ENCODE measurements at regions not wholly inside any gene's neighbourhood (a gene's known extent, or its start where the extent isn't known, plus 50 kb on each side); places are given as distances from the start of the nearest gene placed in this dataset.
"Not testable (repeated sequence)": the region's sequence is repeated elsewhere in the genome, so short reads cannot be mapped to it uniquely, and the experiment has no call there.

DNA sequence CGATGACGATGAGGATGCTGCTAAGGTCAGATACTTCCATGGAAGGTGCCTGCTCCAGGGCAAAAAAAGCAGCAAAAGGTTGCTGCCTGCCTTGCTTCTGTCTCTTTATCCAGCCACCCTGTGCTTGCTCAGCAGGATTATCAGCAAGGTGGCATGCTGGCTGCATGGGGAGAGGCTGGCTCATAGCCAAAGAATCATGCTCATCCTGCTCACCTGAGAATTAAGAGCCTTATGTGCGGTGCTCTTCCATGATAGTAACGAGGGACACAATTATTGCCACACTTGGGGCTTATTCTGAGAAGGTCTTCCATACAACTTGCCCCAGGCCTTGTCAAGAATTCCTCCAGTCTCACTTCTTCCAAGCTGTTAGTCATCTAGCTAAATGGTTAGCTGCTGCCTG, 60.4 kb upstream of the SEC11C start:
- Histone ChIP-seq H3K4me1 (ENCODE audit: control insufficient read depth in 4 of 4, insufficient read depth in 4 of 4, low read length in 3 of 4) (no peaks in the 10 kb centered on the region), H3K27me3 (ENCODE audit: control insufficient read depth in 4 of 4, insufficient read depth in 4 of 4, low read length in 3 of 4) (peaks cover 0 to 2% (median 0%) of the 10 kb centered on the region in 4 donors), H3K36me3 (ENCODE audit: control insufficient read depth in 4 of 4, insufficient read depth in 3 of 4, low read depth in 1 of 4, low read length in 3 of 4) (no peaks in the 10 kb centered on the region), H3K9me3 (ENCODE audit: control insufficient read depth in 4 of 4, low read length in 3 of 4) (no peaks in the 10 kb centered on the region), H3K9ac (ENCODE audit: low read depth in 1 of 2, low read length in 2 of 2) (no peak overlapping the region), H3K4me3 (ENCODE audit: low read depth in 1 of 3, low read length in 3 of 3) (no peak overlapping the region), H3K27ac (ENCODE audit: low read depth in 1 of 2, low read length in 2 of 2) (no peak overlapping the region)
- DNase-seq (ENCODE audit: low spot score), result no peak
- TF ChIP-seq TAF1 (conservative IDR thresholded peaks at IDR 0.05) (no peak), HNF4G (IDR thresholded peaks at IDR 0.05) (no peak), JUND (IDR thresholded peaks at IDR 0.05) (no peak), REST (IDR thresholded peaks at IDR 0.05) (no peak), MAX (IDR thresholded peaks at IDR 0.05) (no peak), NR2F2 (IDR thresholded peaks at IDR 0.05) (no peak), HNF4A (conservative IDR thresholded peaks at IDR 0.05) (no peak), GABPA (IDR thresholded peaks at IDR 0.05 in 1 of 2, conservative IDR thresholded peaks at IDR 0.05 in 1 of 2) (no peak)
- TF ChIP-seq, protein P1, sequence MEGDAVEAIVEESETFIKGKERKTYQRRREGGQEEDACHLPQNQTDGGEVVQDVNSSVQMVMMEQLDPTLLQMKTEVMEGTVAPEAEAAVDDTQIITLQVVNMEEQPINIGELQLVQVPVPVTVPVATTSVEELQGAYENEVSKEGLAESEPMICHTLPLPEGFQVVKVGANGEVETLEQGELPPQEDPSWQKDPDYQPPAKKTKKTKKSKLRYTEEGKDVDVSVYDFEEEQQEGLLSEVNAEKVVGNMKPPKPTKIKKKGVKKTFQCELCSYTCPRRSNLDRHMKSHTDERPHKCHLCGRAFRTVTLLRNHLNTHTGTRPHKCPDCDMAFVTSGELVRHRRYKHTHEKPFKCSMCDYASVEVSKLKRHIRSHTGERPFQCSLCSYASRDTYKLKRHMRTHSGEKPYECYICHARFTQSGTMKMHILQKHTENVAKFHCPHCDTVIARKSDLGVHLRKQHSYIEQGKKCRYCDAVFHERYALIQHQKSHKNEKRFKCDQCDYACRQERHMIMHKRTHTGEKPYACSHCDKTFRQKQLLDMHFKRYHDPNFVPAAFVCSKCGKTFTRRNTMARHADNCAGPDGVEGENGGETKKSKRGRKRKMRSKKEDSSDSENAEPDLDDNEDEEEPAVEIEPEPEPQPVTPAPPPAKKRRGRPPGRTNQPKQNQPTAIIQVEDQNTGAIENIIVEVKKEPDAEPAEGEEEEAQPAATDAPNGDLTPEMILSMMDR (IDR thresholded peaks at IDR 0.05; ENCODE audit: low read depth, low read length, missing input control), result no peak
- TF ChIP-seq, protein P2, sequence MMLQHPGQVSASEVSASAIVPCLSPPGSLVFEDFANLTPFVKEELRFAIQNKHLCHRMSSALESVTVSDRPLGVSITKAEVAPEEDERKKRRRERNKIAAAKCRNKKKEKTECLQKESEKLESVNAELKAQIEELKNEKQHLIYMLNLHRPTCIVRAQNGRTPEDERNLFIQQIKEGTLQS (IDR thresholded peaks at IDR 0.05), result no peak
- 84% methylated on average over 4 of the region's 4 CpGs for WGBS

DNA sequence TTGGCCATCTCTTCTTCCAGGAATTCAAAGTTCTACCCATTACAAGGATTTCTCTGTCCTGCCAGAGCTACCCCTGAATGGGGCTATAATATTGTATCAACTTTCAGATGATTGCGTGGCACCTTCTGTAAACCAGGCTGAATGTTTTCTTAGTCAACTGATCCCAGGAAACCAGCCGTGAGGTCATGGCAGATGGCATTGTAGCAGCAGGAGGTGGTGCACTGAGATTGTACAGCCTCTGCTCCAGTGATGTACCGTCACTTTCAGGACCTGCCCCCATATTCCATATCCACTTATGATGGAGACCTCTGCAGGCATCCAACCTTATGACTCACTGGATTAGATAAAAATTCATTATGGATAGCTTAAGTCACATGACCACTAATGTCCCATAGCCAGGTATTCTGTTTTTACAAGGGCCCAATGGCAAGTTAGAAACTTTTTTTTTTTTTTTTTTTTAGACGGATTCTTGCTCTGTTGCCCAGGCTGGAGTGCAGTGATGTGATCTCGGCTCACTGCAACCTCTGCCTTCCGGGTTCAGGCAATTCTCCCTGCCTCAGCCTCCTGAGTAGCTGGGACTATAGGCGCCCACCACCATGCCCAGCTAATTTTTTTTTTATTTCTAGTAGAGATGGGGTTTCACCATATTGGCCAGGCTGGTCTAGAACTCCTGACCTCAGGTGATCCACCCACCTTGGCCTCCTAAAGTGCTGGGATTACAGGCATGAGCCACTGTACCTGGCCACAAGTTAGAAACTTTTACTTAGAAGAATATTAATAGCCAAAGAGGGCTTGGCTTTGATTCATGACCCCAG, 59.8 kb upstream of the SEC11C start:
- not testable (repeated sequence) for H3K4me1 ChIP-seq (ENCODE audit: control insufficient read depth in 4 of 4, insufficient read depth in 4 of 4, low read length in 3 of 4); H3K4me3 ChIP-seq (ENCODE audit: low read depth in 1 of 3, low read length in 3 of 3); H3K9ac ChIP-seq (ENCODE audit: low read depth in 1 of 2, low read length in 2 of 2); H3K36me3 ChIP-seq (ENCODE audit: control insufficient read depth in 4 of 4, insufficient read depth in 3 of 4, low read depth in 1 of 4, low read length in 3 of 4); H3K9me3 ChIP-seq (ENCODE audit: control insufficient read depth in 4 of 4, low read length in 3 of 4); H3K27me3 ChIP-seq (ENCODE audit: control insufficient read depth in 4 of 4, insufficient read depth in 4 of 4, low read length in 3 of 4); H3K27ac ChIP-seq (ENCODE audit: low read depth in 1 of 2, low read length in 2 of 2); DNase-seq (ENCODE audit: low spot score)
- WGBS, result 90% methylated on average over 7 of the region's 7 CpGs

Measured in liver (tissue), 8 donors.